Neural progenitor cell (in vitro differentiated cells): ENCODE measurements at regions not wholly inside any gene's neighbourhood (a gene's known extent, or its start where the extent isn't known, plus 50 kb on each side); places are given as distances from the start of the nearest gene placed in this dataset.

Source experiments
- EZH2phosphoT487 ChIP-seq: fragments of 200-600 bp; sonication (generic); IDR thresholded peaks from 2 replicates; pipeline ENCODE4 v1.6.1; 2017; ENCODE audit warnings: antibody characterized with exemption
- TF ChIP-seq, protein P1 (sequence below): fragments of 200-600 bp; sonication (generic); IDR thresholded peaks from 2 replicates; pipeline ENCODE4 v1.5.1; 2017; ENCODE audit warnings: antibody characterized with exemption, mild to moderate bottlenecking

DNA sequence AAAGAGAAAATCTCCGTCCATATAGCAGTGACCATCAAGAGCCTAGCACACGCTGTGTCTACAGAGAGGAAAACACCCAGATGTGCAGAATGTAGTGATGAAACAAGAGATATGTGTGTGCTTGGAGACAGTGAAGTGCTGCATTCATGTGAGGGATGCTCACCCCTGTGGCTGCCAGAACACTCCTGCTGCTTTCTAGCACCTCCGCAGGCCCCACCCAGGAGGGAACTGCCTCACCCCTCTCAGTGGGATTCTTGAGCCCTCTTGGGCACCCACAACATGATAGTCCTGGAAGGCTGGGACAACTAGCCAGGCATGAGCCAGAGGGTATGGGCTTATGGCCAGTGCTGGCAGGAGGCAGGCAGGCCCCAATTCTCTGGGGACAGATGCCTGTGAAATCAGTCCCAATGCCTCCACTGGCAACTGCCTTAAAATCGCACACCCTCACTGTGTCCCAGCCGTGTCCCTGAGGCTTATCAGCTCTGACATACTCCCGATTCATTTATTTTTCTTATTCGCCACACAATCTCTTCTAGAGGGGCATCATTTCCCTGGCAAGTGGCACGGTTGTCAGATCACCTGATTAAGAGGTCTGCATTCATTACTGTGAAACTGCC lies 73.2 kb upstream of the FSTL4 start:
- TF ChIP-seq, protein P1, sequence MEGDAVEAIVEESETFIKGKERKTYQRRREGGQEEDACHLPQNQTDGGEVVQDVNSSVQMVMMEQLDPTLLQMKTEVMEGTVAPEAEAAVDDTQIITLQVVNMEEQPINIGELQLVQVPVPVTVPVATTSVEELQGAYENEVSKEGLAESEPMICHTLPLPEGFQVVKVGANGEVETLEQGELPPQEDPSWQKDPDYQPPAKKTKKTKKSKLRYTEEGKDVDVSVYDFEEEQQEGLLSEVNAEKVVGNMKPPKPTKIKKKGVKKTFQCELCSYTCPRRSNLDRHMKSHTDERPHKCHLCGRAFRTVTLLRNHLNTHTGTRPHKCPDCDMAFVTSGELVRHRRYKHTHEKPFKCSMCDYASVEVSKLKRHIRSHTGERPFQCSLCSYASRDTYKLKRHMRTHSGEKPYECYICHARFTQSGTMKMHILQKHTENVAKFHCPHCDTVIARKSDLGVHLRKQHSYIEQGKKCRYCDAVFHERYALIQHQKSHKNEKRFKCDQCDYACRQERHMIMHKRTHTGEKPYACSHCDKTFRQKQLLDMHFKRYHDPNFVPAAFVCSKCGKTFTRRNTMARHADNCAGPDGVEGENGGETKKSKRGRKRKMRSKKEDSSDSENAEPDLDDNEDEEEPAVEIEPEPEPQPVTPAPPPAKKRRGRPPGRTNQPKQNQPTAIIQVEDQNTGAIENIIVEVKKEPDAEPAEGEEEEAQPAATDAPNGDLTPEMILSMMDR: no peak
- TF ChIP-seq EZH2phosphoT487: no peak
